Naive B cell (primary cell): ENCODE measurements at regions not wholly inside any gene's neighbourhood (a gene's known extent, or its start where the extent isn't known, plus 50 kb on each side); places are given as distances from the start of the nearest gene placed in this dataset.

Source experiments
- ATAC-seq, 2 donors: fragments of 150-1000 bp; cut with Tn5 transposase; 2 replicates each; pipeline ENCODE4 v1.10.0; 2021; ENCODE audit warnings: low read depth in 2 of 2, mild to moderate bottlenecking in 2 of 2, moderate library complexity in 2 of 2
- DNase-seq: peaks from one replicate; pipeline ENCODE4 v3.0.0; 2022
- H3K27ac Mint-ChIP-seq, 6 donors: one replicate each; pipeline ENCODE4 v1.8.0; 2020 to 2022; ENCODE audit warnings: mild to moderate bottlenecking in 6 of 6, mixed read lengths in 6 of 6, moderate library complexity in 5 of 6, inconsistent platforms in 2 of 6
- H3K27me3 Mint-ChIP-seq, 3 donors: one replicate each; pipeline ENCODE4 v1.8.0; 2021 to 2022; ENCODE audit warnings: mixed read lengths in 3 of 3, mild to moderate bottlenecking in 1 of 3
- H3K36me3 Mint-ChIP-seq, 2 donors: one replicate each; pipeline ENCODE4 v1.8.0; 2020 to 2022; ENCODE audit warnings: mixed read lengths in 2 of 2, inconsistent platforms in 1 of 2, mild to moderate bottlenecking in 1 of 2
- H3K4me1 Mint-ChIP-seq, 3 donors: one replicate each; pipeline ENCODE4 v1.8.0; 2020 to 2022; ENCODE audit warnings: mixed read lengths in 3 of 3, inconsistent platforms in 1 of 3, mild to moderate bottlenecking in 1 of 3, moderate library complexity in 1 of 3
- H3K4me3 Mint-ChIP-seq, 8 donors: one replicate each; pipeline ENCODE4 v1.8.0; 2020 to 2022; ENCODE audit warnings: mild to moderate bottlenecking in 8 of 8, mixed read lengths in 8 of 8, moderate library complexity in 8 of 8, inconsistent platforms in 2 of 8
- H3K9me3 Mint-ChIP-seq, 7 donors: one replicate each; pipeline ENCODE4 v1.8.0; 2020 to 2022; ENCODE audit warnings: mixed read lengths in 7 of 7, mild to moderate bottlenecking in 5 of 7, inconsistent platforms in 2 of 7, moderate library complexity in 1 of 7

- Mint-ChIP-seq H3K27ac (no peak overlapping the region), H3K4me1 (no peaks in the 10 kb centered on the region), H3K27me3 (peaks cover 9 to 11% (median 10%) of the 10 kb centered on the region in 3 donors), H3K36me3 (no peaks in the 10 kb centered on the region), H3K9me3 (peaks cover 0 to 5% (median 3%) of the 10 kb centered on the region in 7 donors), H3K4me3 (no peak overlapping the region)
- no peak for ATAC-seq
- no peak for DNase-seq
Measured at GRCh38 chr16:81164958-81165357, 68.8 kb upstream of the GCSH start.

- DNase-seq (no peak), ATAC-seq (no peak)
- no peaks in the 10 kb centered on the region for H3K4me1 Mint-ChIP-seq
- no peak overlapping the region for H3K4me3 Mint-ChIP-seq
- peaks cover 0 to 5% (median 3%) of the 10 kb centered on the region in 7 donors for H3K9me3 Mint-ChIP-seq
- H3K27ac Mint-ChIP-seq = no peak overlapping the region
- no peaks in the 10 kb centered on the region for H3K36me3 Mint-ChIP-seq
- peaks cover 10 to 11% (median 10%) of the 10 kb centered on the region in 3 donors for H3K27me3 Mint-ChIP-seq
Measured at GRCh38 chr16:81164481-81164880, 68.3 kb upstream of the GCSH start.

GRCh38 chr16:81163671-81164070, 67.5 kb upstream of the GCSH start:
- ATAC-seq (no peak), DNase-seq (no peak)
- no peaks in the 10 kb centered on the region for H3K36me3 Mint-ChIP-seq
- H3K27ac Mint-ChIP-seq = no peak overlapping the region
- H3K4me1 Mint-ChIP-seq = no peaks in the 10 kb centered on the region
- H3K27me3 Mint-ChIP-seq = peaks cover 11 to 17% (median 14%) of the 10 kb centered on the region in 3 donors
- peaks cover 0 to 5% (median 3%) of the 10 kb centered on the region in 7 donors for H3K9me3 Mint-ChIP-seq
- no peak overlapping the region for H3K4me3 Mint-ChIP-seq

GRCh38 chr16:81158964-81159363, 62.8 kb upstream of the GCSH start:
- Mint-ChIP-seq H3K36me3 (no peaks in the 10 kb centered on the region), H3K4me1 (no peaks in the 10 kb centered on the region), H3K4me3 (no peak overlapping the region), H3K27ac (no peak overlapping the region), H3K9me3 (peaks cover 0 to 4% (median 0%) of the 10 kb centered on the region in 7 donors), H3K27me3 (peaks cover 0 to 12% (median 8%) of the 10 kb centered on the region in 3 donors)
- DNase-seq (no peak), ATAC-seq (no peak)

- no peaks in the 10 kb centered on the region for H3K4me1 Mint-ChIP-seq
- H3K27me3 Mint-ChIP-seq = peaks cover 0 to 17% (median 8%) of the 10 kb centered on the region in 3 donors
- no peaks in the 10 kb centered on the region for H3K36me3 Mint-ChIP-seq
- H3K4me3 Mint-ChIP-seq = no peak overlapping the region
- H3K27ac Mint-ChIP-seq = no peak overlapping the region
- no peak for DNase-seq
- no peak for ATAC-seq
- peaks cover 0 to 3% (median 0%) of the 10 kb centered on the region in 7 donors for H3K9me3 Mint-ChIP-seq
Measured at GRCh38 chr16:81155769-81156168, 59.6 kb upstream of the GCSH start.

- ATAC-seq (no peak), DNase-seq (no peak)
- H3K27ac Mint-ChIP-seq = no peak overlapping the region
- H3K9me3 Mint-ChIP-seq = no peaks in the 10 kb centered on the region
- H3K36me3 Mint-ChIP-seq = no peaks in the 10 kb centered on the region
- no peak overlapping the region for H3K4me3 Mint-ChIP-seq
- no peaks in the 10 kb centered on the region for H3K4me1 Mint-ChIP-seq
- H3K27me3 Mint-ChIP-seq = peaks cover 6 to 25% (median 10%) of the 10 kb centered on the region in 3 donors
Measured at GRCh38 chr16:81151648-81152310, 55.6 kb upstream of the GCSH start.

GRCh38 chr16:81149614-81150013, 53.4 kb upstream of the GCSH start:
- Mint-ChIP-seq H3K4me3 (peak overlapping the region in 1 of 8 donors; percentile 6), H3K4me1 (no peaks in the 10 kb centered on the region), H3K9me3 (no peaks in the 10 kb centered on the region), H3K27me3 (peaks cover 11 to 34% (median 15%) of the 10 kb centered on the region in 3 donors), H3K36me3 (no peaks in the 10 kb centered on the region), H3K27ac (peak overlapping the region in 1 of 6 donors; percentile 30)
- DNase-seq (no peak), ATAC-seq (no peak)

- Mint-ChIP-seq H3K27ac (no peak overlapping the region), H3K9me3 (no peaks in the 10 kb centered on the region), H3K4me3 (no peak overlapping the region), H3K36me3 (no peaks in the 10 kb centered on the region), H3K27me3 (peaks cover 14 to 34% (median 17%) of the 10 kb centered on the region in 3 donors), H3K4me1 (no peaks in the 10 kb centered on the region)
- no peak for DNase-seq
- ATAC-seq = no peak
Measured at GRCh38 chr16:81148277-81148676, 52.1 kb upstream of the GCSH start.
